ENCODE measurements at regions not wholly inside any gene's neighbourhood (a gene's known extent, or its start where the extent isn't known, plus 50 kb on each side); places are given as distances from the start of the nearest gene placed in this dataset.

DNA sequence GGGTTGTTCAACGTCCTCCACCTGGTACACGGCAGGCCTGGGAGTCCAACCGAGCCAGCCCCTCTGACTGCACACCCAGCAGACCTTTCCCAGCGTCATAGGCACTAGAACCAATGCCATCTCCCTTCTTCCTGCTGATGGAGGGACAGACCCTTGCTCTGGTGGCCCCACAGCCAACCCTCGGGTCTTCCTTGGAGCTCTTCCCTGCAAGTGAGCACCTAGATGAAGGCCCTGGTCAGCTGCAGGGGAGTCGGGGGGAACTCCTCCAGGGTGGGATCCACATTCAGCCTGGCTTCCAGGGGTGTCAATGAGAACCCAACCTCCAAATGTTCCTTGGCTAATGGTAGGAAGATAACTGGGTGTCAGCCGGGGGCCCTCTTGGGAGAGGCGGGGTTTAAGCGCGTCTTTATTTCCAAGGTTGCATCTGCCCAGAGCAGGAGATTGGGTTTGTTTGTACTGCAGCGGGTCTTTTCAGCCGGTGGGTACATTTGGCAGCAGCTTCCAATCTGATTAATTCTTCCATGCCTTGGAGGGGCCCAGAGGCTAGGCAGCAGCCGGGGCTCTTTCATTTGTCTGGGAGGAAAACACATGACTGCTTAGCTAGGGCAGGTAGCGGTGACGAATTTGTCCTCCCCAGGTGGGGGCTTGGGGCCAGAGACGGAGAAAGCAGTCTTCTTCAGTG is 56.0 kb upstream of the SHISAL1 start:
- TF ChIP-seq EP300 (IDR thresholded peaks at IDR 0.05) (no peak), POLR2A (IDR thresholded peaks at IDR 0.05) (no peak)
- TF ChIP-seq, protein P1, sequence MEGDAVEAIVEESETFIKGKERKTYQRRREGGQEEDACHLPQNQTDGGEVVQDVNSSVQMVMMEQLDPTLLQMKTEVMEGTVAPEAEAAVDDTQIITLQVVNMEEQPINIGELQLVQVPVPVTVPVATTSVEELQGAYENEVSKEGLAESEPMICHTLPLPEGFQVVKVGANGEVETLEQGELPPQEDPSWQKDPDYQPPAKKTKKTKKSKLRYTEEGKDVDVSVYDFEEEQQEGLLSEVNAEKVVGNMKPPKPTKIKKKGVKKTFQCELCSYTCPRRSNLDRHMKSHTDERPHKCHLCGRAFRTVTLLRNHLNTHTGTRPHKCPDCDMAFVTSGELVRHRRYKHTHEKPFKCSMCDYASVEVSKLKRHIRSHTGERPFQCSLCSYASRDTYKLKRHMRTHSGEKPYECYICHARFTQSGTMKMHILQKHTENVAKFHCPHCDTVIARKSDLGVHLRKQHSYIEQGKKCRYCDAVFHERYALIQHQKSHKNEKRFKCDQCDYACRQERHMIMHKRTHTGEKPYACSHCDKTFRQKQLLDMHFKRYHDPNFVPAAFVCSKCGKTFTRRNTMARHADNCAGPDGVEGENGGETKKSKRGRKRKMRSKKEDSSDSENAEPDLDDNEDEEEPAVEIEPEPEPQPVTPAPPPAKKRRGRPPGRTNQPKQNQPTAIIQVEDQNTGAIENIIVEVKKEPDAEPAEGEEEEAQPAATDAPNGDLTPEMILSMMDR (IDR thresholded peaks at IDR 0.05) = no peak

Measured in tibial nerve (tissue), 4 donors.